IMR-90 (cell line): ENCODE measurements at regions not wholly inside any gene's neighbourhood (a gene's known extent, or its start where the extent isn't known, plus 50 kb on each side); places are given as distances from the start of the nearest gene placed in this dataset.

Experiments used
- ATAC-seq: fragments of 200-7000 bp; cut with Tn5 transposase; 2 replicates; pipeline ENCODE4 v1.9.1; 2020; ENCODE audit warnings: low read depth, mild to moderate bottlenecking, moderate library complexity
- BruUV-seq: library from RNA; stranded (reverse); fragments of 400-500 nt; replicated peaks from 2 replicates; lab custom pipeline; 2021; lab: Mats Ljungman, UMichigan
- CTCF ChIA-PET: fragments of 300-600 bp; formaldehyde crosslinking; extraction: SDS; loops from one replicate; lab custom pipeline; 2021; ENCODE audit warnings: antibody characterized with exemption; lab: Yijun Ruan, JAX
- POLR2A ChIA-PET: fragments of 300-600 bp; sonication (Branson Sonifier 250); formaldehyde crosslinking; loops from one replicate; lab custom pipeline; 2022; ENCODE audit warnings: antibody characterized with exemption; ENCODE audit not compliant: unreplicated experiment; lab: Charles Lee
- DNase-seq: peaks from one replicate; pipeline ENCODE4 v3.0.0; 2013
- H2AFZ ChIP-seq: replicated peaks from 2 replicates; pipeline ENCODE3; 2013; ENCODE audit warnings: low read length, mild to moderate bottlenecking; ENCODE audit not compliant: poor library complexity
- H2AK5ac ChIP-seq: 2 replicates; pipeline ENCODE4 v1.6.1; 2013; ENCODE audit warnings: low read depth, low read length, inconsistent platforms
- H2AK9ac ChIP-seq: replicated peaks from 2 replicates; pipeline ENCODE3; 2013; ENCODE audit warnings: mild to moderate bottlenecking, low read depth, low read length, moderate library complexity; ENCODE audit not compliant: poor library complexity
- H2BK120ac ChIP-seq: 2 replicates; pipeline ENCODE4 v1.6.1; 2013; ENCODE audit warnings: low read depth, low read length, inconsistent platforms
- H2BK15ac ChIP-seq: 3 replicates; pipeline ENCODE4 v1.6.1; 2013; ENCODE audit warnings: low read depth, low read length, inconsistent platforms
- H2BK20ac ChIP-seq: 2 replicates; pipeline ENCODE4 v1.6.1; 2013; ENCODE audit warnings: low read depth, mild to moderate bottlenecking, inconsistent platforms, low read length, moderate library complexity
- H2BK5ac ChIP-seq: 2 replicates; pipeline ENCODE4 v1.6.1; 2013; ENCODE audit warnings: mild to moderate bottlenecking, low read depth, low read length, inconsistent platforms; ENCODE audit not compliant: poor library complexity, severe bottlenecking
- H3K14ac ChIP-seq: replicated peaks from 2 replicates; pipeline ENCODE4 v1.6.1; 2013; ENCODE audit warnings: low read depth, low read length, inconsistent platforms
- H3K18ac ChIP-seq: 2 replicates; pipeline ENCODE4 v1.6.1; 2013; ENCODE audit warnings: low read depth, low read length, control low read depth
- H3K23ac ChIP-seq: 2 replicates; pipeline ENCODE4 v1.6.1; 2013; ENCODE audit warnings: low read depth, low read length, inconsistent platforms
- H3K27ac ChIP-seq: 2 replicates; pipeline ENCODE4 v1.5.1; 2013; ENCODE audit warnings: mild to moderate bottlenecking, control low read depth, low read length; ENCODE audit not compliant: insufficient read depth
- H3K27me3 ChIP-seq: 2 replicates; pipeline ENCODE4 v1.6.1; 2013; ENCODE audit warnings: low read length; ENCODE audit not compliant: control insufficient read depth, insufficient read depth
- H3K36me3 ChIP-seq: 2 replicates; pipeline ENCODE4 v1.6.1; 2013; ENCODE audit warnings: low read length, mixed read lengths; ENCODE audit not compliant: control insufficient read depth, insufficient read depth
- H3K4ac ChIP-seq: 2 replicates; pipeline ENCODE4 v1.6.1; 2013; ENCODE audit warnings: low read depth, low read length, inconsistent platforms
- H3K4me1 ChIP-seq: 2 replicates; pipeline ENCODE4 v1.6.1; 2013; ENCODE audit warnings: low read length, mixed read lengths; ENCODE audit not compliant: control insufficient read depth, insufficient read depth
- H3K4me2 ChIP-seq: 2 replicates; pipeline ENCODE4 v1.6.1; 2013; ENCODE audit warnings: low read depth, mild to moderate bottlenecking, control low read depth, low read length, moderate library complexity
- H3K4me3 ChIP-seq: 2 replicates; pipeline ENCODE4 v1.5.1; 2013; ENCODE audit warnings: low read depth, mild to moderate bottlenecking, control low read depth, low read length, moderate library complexity; ENCODE audit not compliant: insufficient read depth
- H3K56ac ChIP-seq: 2 replicates; pipeline ENCODE4 v1.6.1; 2013; ENCODE audit warnings: low read length, inconsistent platforms; ENCODE audit not compliant: insufficient read depth; ENCODE audit errors: extremely low read depth
- H3K79me1 ChIP-seq, 2 experiments: 2 replicates each; pipeline ENCODE4 v1.6.1; 2013; ENCODE audit warnings: low read length in 2 of 2, inconsistent platforms in 1 of 2, low read depth in 1 of 2
- H3K9ac ChIP-seq: 2 replicates; pipeline ENCODE4 v1.6.1; 2013; ENCODE audit warnings: low read depth, low read length, control low read depth
- H3K9me1 ChIP-seq: 2 replicates; pipeline ENCODE4 v1.6.1; 2013; ENCODE audit warnings: low read length, inconsistent platforms; ENCODE audit not compliant: insufficient read depth
- H3K9me3 ChIP-seq: 2 replicates; pipeline ENCODE4 v1.6.1; 2013; ENCODE audit warnings: low read length; ENCODE audit not compliant: control insufficient read depth, insufficient read depth
- H4K20me1 ChIP-seq: 2 replicates; pipeline ENCODE4 v1.6.1; 2013; ENCODE audit warnings: low read length, inconsistent platforms; ENCODE audit not compliant: insufficient read depth
- H4K5ac ChIP-seq: 2 replicates; pipeline ENCODE4 v1.6.1; 2013; ENCODE audit warnings: mild to moderate bottlenecking, low read depth, low read length, control low read depth
- H4K8ac ChIP-seq, 2 experiments: 2 replicates each; pipeline ENCODE4 v1.6.1; 2013; ENCODE audit warnings: low read depth in 2 of 2, low read length in 2 of 2, control low read depth in 1 of 2, inconsistent platforms in 1 of 2
- H4K91ac ChIP-seq: 2 replicates; pipeline ENCODE4 v1.6.1; 2013; ENCODE audit warnings: low read depth, low read length, inconsistent platforms; ENCODE audit not compliant: insufficient read depth
- RFX5 ChIP-seq: IDR thresholded peaks from 2 replicates; pipeline ENCODE4 v1.8.0; 2012; ENCODE audit warnings: low read depth, mild to moderate bottlenecking, low read length, moderate library complexity
- WGBS, 2 experiments: methylation state at CpG; one replicate each; pipeline versions ENCODE4 v1.1.5 to v1.1.7; 2013; ENCODE audit warnings: missing lambda C conversion rate in 2 of 2; ENCODE audit not compliant: insufficient read length in 1 of 2; ENCODE audit errors: extremely low coverage in 2 of 2; 5-methylcytosine and 5-hydroxymethylcytosine counted together
- dilution Hi-C: fragments of 300-500 bp; cut with HindIII; formaldehyde crosslinking; loops from one replicate; pipeline ENCODE4 v1.14.3; 2018; ENCODE audit warnings: low sequenced_read_pairs; ENCODE audit not compliant: unreplicated experiment
- in situ Hi-C: fragments of 300-500 bp; cut with MboI; formaldehyde crosslinking; loops from 3 replicates; pipeline ENCODE4 v1.14.3; 2019; ENCODE audit warnings: low sequenced_read_pairs, inconsistent platforms, mixed read lengths
- intact Hi-C: fragments of 100-400 bp; cut with micrococcal nuclease; formaldehyde crosslinking; loops from 2 replicates; pipeline ENCODE4 v1.10.0; 2022

- in situ Hi-C loops (no loop called here), dilution Hi-C loops (no loop called here), intact Hi-C loops (no loop called here)
- no peak overlapping the region for H3K4me2 ChIP-seq
- H3K56ac ChIP-seq = no peak overlapping the region
- no peak overlapping the region for H3K27ac ChIP-seq
- no peak overlapping the region for H2BK20ac ChIP-seq
- no peak overlapping the region for H2BK5ac ChIP-seq
- no peaks in the 10 kb centered on the region for H3K4me1 ChIP-seq
- no peaks in the 10 kb centered on the region for H4K20me1 ChIP-seq
- TF ChIP-seq RFX5 = no peak
- no peak overlapping the region for H3K14ac ChIP-seq
- no peak overlapping the region for H3K9ac ChIP-seq
- ChIA-PET CTCF (no interaction called here), POLR2A (no interaction called here)
- ATAC-seq (no peak), DNase-seq (no peak)
- H2AFZ ChIP-seq = no peak overlapping the region
- no peak overlapping the region for H3K23ac ChIP-seq
- WGBS, 2 experiments = 92% methylated on average over 2 of the region's 8 CpGs; no CpG with 5 or more reads in 1 of the 2 experiments
- H3K27me3 ChIP-seq = no peaks in the 10 kb centered on the region
- H3K9me3 ChIP-seq = no peaks in the 10 kb centered on the region
- no peak overlapping the region for H3K4me3 ChIP-seq
- H2BK15ac ChIP-seq = no peak overlapping the region
- no peaks in the 10 kb centered on the region for H3K79me1 ChIP-seq
- no peak overlapping the region for H2BK120ac ChIP-seq
- H2AK9ac ChIP-seq = no peak overlapping the region
- H4K91ac ChIP-seq = no peak overlapping the region
- no peak overlapping the region for H3K4ac ChIP-seq
- H3K9me1 ChIP-seq = no peaks in the 10 kb centered on the region
- no peak overlapping the region for H3K18ac ChIP-seq
- no TSS peak for BruUV-seq
- H4K8ac ChIP-seq = no peak overlapping the region
- H3K36me3 ChIP-seq = no peaks in the 10 kb centered on the region
- H2AK5ac ChIP-seq = no peak overlapping the region
- no peak overlapping the region for H4K5ac ChIP-seq
These were observed 215.5 kb downstream of the RRAGC start for GRCh38 chr1:38644092-38644491.
